ENCODE measurements at regions not wholly inside any gene's neighbourhood (a gene's known extent, or its start where the extent isn't known, plus 50 kb on each side); places are given as distances from the start of the nearest gene placed in this dataset.

DNA sequence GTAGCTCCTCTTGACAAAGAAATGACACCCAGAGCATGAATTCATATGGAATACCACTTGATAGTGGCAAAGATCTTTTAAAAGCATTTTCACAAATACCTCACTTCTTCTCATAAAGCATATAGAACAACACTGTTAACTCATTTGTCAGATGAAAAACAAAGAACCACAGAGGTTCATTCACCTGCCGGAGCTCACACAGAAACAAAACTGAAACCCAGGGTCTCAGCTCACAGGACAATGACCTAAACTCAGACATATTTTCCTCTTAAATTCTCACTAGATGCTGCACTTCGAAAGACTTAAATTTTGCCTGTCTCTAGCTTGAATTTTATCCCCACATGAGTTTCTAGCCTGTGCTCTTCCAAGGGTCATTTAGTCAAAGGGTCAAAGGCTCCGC, 339.0 kb downstream of the KCNN2 start:
- TF ChIP-seq TAF1 (IDR thresholded peaks at IDR 0.05; ENCODE audit: borderline replicate concordance, low read depth, low read length) (no peak), POLR2AphosphoS5 (IDR thresholded peaks at IDR 0.05; ENCODE audit: low read depth, low read length) (no peak), POLR2A (IDR thresholded peaks at IDR 0.05; ENCODE audit: low read depth, low read length) (no peak)
- DNase-seq (ENCODE audit: insufficient read length) (no peak), FAIRE-seq (no peak)

DNA sequence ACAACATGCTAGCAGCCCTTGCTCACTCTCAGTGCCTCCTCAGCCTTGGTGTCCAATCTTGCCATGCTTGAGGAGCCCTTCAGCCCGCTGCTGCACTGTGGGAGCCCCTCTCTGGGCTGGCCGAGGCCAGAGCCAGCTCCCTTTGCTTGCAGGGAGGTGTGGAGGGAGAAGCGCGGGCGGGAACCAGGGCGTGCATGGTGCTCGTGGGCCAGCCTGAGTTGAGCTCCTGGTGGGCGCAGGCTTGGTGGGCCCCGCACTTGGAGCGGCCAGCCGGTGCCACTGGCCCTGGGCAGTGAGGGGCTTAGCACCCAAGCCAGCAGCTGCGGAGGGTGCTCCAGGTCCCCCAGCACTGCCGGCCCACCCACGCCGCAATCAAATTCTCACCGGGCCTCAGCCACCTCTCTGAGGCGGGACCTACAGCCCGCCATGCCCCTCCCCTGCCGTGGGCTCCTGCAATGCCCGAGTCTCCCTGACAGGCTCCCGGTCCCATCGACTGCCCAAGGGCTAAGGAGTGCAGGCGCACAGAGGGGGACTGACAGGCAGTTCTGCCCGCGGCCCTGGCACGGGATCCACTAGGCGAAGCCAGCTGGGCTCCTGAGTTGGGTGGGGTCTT, 333.5 kb downstream of the KCNN2 start:
- FAIRE-seq, result no peak
- TF ChIP-seq POLR2AphosphoS5 (IDR thresholded peaks at IDR 0.05; ENCODE audit: low read depth, low read length), result no peak
- no peak for TF ChIP-seq POLR2A (IDR thresholded peaks at IDR 0.05; ENCODE audit: low read depth, low read length)
- no peak for TF ChIP-seq TAF1 (IDR thresholded peaks at IDR 0.05; ENCODE audit: borderline replicate concordance, low read depth, low read length)
- DNase-seq (ENCODE audit: insufficient read length), result no peak

DNA sequence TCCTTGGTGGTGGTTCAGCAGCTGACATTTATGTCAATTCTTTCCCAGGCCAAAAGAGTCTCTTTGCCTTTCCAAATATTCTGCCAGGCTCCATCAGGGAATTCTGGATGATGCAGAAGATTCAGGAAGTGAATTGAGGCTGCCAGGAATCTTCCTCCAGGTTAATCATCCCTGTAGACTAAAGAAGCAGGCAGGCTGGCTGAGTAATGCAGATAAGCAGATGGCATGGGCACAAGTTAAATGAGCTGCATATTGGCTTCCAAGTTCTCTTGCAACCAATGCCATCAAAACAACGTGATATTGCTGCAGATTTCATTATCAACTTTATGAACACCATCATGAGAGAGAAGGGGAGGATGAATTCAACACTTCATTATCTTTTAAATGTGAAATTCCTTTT, 324.5 kb downstream of the KCNN2 start:
- no peak for TF ChIP-seq TAF1 (IDR thresholded peaks at IDR 0.05; ENCODE audit: borderline replicate concordance, low read depth, low read length)
- TF ChIP-seq POLR2A (IDR thresholded peaks at IDR 0.05; ENCODE audit: low read depth, low read length), result no peak
- DNase-seq (ENCODE audit: insufficient read length) (no peak), FAIRE-seq (no peak)

DNA sequence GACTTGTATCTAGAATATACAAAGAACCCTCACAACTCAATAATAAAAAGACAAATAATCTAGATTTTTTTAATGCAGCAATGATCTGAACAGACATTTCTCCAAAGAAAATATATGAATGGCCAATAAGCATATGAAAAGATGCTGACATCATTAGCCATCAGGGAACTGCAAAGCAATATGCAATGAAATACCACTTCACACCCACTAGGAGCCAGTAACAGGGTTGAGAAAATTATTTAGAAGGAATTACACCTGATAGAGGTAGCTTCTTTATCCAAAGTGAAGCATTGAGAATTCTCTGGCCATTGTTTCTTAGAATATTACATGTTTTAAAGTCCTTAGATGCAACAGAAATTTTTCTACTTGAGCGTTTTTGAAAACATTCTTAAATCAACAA, 316.9 kb downstream of the KCNN2 start:
- no peak for FAIRE-seq
- no peak for DNase-seq (ENCODE audit: insufficient read length)
- no peak for TF ChIP-seq POLR2A (IDR thresholded peaks at IDR 0.05; ENCODE audit: low read depth, low read length)
- TF ChIP-seq POLR2AphosphoS5 (IDR thresholded peaks at IDR 0.05; ENCODE audit: low read depth, low read length), result no peak
- no peak for TF ChIP-seq TAF1 (IDR thresholded peaks at IDR 0.05; ENCODE audit: borderline replicate concordance, low read depth, low read length)

DNA sequence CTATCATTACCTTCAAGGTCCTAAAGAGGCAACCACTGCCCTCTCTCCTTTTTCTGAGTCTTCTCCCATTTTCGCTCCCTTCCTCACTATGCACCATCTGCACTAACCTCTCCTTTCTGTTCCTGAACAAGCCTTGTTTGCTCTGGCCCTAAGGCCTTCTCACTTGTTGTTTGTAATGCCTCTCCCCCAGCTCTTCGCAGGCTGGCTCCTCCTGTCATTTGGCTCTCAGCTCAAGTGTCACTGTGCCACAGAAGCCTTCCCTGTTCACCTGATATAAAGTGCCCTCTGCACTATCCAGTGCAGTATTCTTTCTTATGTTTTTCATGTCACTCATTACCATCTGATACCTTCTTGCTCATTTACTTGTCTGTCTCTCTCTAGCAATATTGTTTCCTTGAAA, 303.7 kb downstream of the KCNN2 start:
- FAIRE-seq (no peak), DNase-seq (ENCODE audit: insufficient read length) (no peak)
- TF ChIP-seq POLR2A (IDR thresholded peaks at IDR 0.05; ENCODE audit: low read depth, low read length) (no peak), POLR2AphosphoS5 (IDR thresholded peaks at IDR 0.05; ENCODE audit: low read depth, low read length) (no peak), TAF1 (IDR thresholded peaks at IDR 0.05; ENCODE audit: borderline replicate concordance, low read depth, low read length) (no peak)

DNA sequence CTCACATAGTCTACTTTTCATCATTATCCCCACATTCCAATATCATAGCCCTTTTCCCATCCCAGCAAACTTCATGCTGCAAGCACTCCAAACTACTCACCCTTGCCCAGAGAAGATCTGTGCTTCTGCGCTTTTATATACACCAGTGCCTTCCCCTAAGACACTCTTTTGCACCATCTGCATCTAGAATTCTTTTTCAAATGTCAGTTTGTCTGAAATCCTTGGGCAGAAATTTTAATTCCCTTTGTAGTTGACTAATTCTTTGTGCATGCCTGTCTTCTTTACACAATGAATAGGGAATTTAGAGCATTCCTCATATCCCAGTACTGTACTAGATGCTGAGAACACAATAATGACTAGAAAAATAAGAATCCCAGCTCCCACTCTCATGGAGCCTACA, 298.9 kb downstream of the KCNN2 start:
- DNase-seq (ENCODE audit: insufficient read length) (no peak), FAIRE-seq (no peak)
- no peak for TF ChIP-seq TAF1 (IDR thresholded peaks at IDR 0.05; ENCODE audit: borderline replicate concordance, low read depth, low read length)
- no peak for TF ChIP-seq POLR2A (IDR thresholded peaks at IDR 0.05; ENCODE audit: low read depth, low read length)
- TF ChIP-seq POLR2AphosphoS5 (IDR thresholded peaks at IDR 0.05; ENCODE audit: low read depth, low read length), result no peak

DNA sequence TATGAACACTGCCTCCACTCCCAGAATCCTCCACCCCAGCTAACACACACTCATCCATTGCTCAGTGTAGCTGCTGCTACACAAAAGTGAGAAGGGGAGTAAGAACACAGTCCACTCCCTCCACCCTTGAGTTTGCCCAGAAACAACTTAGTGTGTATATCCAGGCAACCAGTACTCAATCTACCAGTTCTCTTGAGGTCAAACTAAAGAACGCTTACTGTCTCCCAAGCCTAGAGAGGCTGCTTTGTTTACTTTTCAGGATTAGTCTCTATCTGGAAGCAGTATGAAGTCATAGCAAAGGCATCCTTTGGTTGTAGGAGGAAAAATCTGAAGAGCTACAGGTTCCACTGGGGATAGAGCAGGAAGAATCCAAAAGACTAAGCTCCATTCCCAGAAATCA, 296.3 kb downstream of the KCNN2 start:
- FAIRE-seq, result no peak
- TF ChIP-seq POLR2AphosphoS5 (IDR thresholded peaks at IDR 0.05; ENCODE audit: low read depth, low read length), result no peak
- TF ChIP-seq TAF1 (IDR thresholded peaks at IDR 0.05; ENCODE audit: borderline replicate concordance, low read depth, low read length), result no peak
- no peak for TF ChIP-seq POLR2A (IDR thresholded peaks at IDR 0.05; ENCODE audit: low read depth, low read length)
- DNase-seq (ENCODE audit: insufficient read length), result no peak

DNA sequence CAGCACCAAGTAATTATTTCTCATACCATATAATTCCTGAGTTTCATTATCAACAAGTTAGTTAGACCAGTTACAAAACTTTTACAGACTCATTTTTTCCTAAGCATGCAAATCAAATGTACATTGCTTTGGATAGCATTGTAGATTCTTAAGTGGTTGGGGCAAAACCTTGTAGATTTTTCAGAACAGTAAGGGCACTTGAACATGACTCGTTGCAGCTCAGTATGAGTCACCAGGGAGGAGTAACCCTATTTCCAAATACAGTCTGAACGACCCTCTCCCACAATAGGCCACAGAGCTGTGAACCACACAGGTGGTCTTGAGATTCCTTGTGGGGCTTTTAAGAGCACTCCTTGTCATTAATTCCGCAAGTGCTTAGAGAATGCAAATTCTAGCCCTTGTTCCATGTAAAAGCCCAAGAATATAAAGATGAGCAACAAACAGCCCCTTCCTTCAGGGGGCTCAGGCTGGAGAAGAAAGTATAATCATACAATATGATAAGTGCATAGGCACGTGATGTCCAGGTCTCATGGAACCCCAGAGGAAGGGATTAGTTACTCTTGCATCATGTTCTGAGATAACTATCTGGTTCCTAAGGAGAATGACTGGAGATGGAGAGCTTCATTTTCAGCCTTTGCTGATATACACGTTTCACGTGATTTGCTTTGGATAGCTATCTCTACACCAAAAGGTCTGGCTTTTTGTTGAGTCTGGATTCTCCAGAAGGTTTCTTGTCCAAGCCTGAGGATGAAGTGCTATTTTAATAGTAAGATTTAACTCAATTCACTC, 295.7 kb downstream of the KCNN2 start:
- no peak for FAIRE-seq
- no peak for DNase-seq (ENCODE audit: insufficient read length)
- TF ChIP-seq TAF1 (IDR thresholded peaks at IDR 0.05; ENCODE audit: borderline replicate concordance, low read depth, low read length), result no peak
- no peak for TF ChIP-seq POLR2A (IDR thresholded peaks at IDR 0.05; ENCODE audit: low read depth, low read length)
- TF ChIP-seq POLR2AphosphoS5 (IDR thresholded peaks at IDR 0.05; ENCODE audit: low read depth, low read length), result no peak

DNA sequence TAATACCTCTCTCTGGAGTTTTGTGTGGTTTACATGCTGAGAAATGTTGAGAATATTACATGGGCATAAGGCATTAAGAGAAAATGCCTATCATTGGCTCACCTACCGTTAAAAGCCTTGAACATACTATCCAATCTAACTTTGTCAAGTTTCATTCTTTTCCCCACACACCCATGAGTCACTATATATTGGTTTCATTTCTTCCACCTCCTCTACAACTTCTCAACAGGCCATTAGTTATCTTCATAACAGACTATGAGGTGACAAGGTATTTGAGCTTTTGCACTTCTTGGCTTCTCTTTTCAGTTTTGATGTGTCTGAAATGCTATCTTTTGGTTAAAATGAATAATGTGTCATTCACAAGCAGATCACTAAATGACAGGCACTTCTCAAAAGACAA, 288.0 kb downstream of the KCNN2 start:
- FAIRE-seq, result no peak

DNA sequence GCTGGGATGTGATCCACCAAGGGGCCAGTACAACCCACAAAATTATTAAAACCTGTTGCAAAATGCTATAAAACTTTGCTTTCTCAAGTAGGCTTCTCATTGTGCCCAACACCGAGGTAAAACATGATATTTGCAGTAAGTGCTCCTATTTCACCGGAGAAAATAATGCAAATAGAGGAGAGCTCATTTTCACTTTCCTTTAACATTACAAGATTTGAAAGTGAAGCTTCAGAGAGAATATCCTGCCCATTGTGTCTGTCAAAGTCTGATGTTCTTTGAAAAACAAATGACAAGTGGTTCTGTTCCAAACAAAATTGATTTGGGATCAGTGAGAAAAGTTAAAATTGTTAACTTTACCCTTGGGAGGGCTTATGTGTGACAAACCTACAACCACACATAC, 287.1 kb downstream of the KCNN2 start:
- no peak for DNase-seq (ENCODE audit: insufficient read length)
- FAIRE-seq, result no peak

More for the DNA sequence above, 288.0 kb downstream of the KCNN2 start:
- no peak for TF ChIP-seq TAF1 (IDR thresholded peaks at IDR 0.05; ENCODE audit: borderline replicate concordance, low read depth, low read length)
- TF ChIP-seq POLR2A (IDR thresholded peaks at IDR 0.05; ENCODE audit: low read depth, low read length), result no peak
- no peak for TF ChIP-seq POLR2AphosphoS5 (IDR thresholded peaks at IDR 0.05; ENCODE audit: low read depth, low read length)
- DNase-seq (ENCODE audit: insufficient read length), result no peak

DNA sequence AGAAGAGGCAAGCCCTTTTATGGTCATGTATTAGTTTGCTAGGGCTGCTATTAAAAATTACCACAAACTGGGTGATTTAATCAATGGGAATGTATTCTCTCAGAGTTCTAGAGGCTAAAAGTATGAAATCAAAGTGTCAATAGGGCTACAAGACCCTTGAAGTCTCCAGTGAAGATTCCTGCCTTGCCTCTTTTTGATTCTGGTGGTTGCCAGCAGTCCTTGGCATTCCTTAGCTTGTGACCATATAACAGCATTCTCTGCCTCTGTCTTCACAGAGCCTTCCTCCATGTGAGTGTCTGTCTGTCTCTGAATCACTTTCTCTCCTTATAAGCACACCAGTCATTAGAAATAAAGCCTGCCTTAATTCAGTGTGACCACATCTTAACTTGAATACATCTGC, 282.7 kb downstream of the KCNN2 start:
- FAIRE-seq, result no peak
- no peak for DNase-seq (ENCODE audit: insufficient read length)
- TF ChIP-seq POLR2A (IDR thresholded peaks at IDR 0.05; ENCODE audit: low read depth, low read length), result no peak
- no peak for TF ChIP-seq TAF1 (IDR thresholded peaks at IDR 0.05; ENCODE audit: borderline replicate concordance, low read depth, low read length)
- TF ChIP-seq POLR2AphosphoS5 (IDR thresholded peaks at IDR 0.05; ENCODE audit: low read depth, low read length), result no peak

More for the DNA sequence above, 287.1 kb downstream of the KCNN2 start:
- TF ChIP-seq POLR2AphosphoS5 (IDR thresholded peaks at IDR 0.05; ENCODE audit: low read depth, low read length), result no peak
- no peak for TF ChIP-seq TAF1 (IDR thresholded peaks at IDR 0.05; ENCODE audit: borderline replicate concordance, low read depth, low read length)
- no peak for TF ChIP-seq POLR2A (IDR thresholded peaks at IDR 0.05; ENCODE audit: low read depth, low read length)

DNA sequence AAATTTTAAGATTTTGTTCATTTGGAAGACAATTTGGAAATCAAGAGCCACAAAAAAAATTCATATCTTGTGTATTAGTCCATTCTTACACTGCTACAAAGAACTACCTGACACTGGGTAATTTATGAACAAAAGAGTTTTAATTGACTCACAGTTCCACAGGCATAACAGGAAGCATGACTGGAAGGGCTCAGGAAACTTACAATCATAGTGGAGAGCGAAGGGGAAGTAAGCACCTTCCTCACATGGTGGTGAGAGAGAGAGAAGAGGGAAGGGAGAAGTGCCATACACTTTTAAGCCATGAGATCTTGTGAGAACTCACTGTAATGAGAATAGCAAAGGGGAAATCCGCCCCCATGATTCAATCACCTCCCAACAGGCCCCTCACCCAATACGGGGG, 274.4 kb downstream of the KCNN2 start:
- DNase-seq (ENCODE audit: insufficient read length) (no peak), FAIRE-seq (no peak)
- TF ChIP-seq TAF1 (IDR thresholded peaks at IDR 0.05; ENCODE audit: borderline replicate concordance, low read depth, low read length) (no peak), POLR2AphosphoS5 (IDR thresholded peaks at IDR 0.05; ENCODE audit: low read depth, low read length) (no peak), POLR2A (IDR thresholded peaks at IDR 0.05; ENCODE audit: low read depth, low read length) (no peak)

Data from GM12892 (cell line).